HEK293 (cell line): ENCODE measurements at regions not wholly inside any gene's neighbourhood (a gene's known extent, or its start where the extent isn't known, plus 50 kb on each side); places are given as distances from the start of the nearest gene placed in this dataset.

Experiments used
- CTCF ChIA-PET: fragments of 350-600 bp; formaldehyde crosslinking; extraction: SDS; loops from one replicate; lab custom pipeline; 2021; ENCODE audit warnings: antibody characterized with exemption; lab: Yijun Ruan, JAX
- POLR2A ChIA-PET: fragments of 300-600 bp; formaldehyde crosslinking; extraction: SDS; loops from one replicate; lab custom pipeline; 2020; ENCODE audit warnings: antibody characterized with exemption, inconsistent platforms; lab: Yijun Ruan, JAX
- H3K27ac ChIP-seq: fragments of 200-500 bp; sonication (Bioruptor generic); 2 replicates; pipeline ENCODE4 v1.5.1; 2014; ENCODE audit warnings: low read depth, low read length, control low read depth, inconsistent platforms; ENCODE audit errors: extremely low read depth
- H3K36me3 ChIP-seq, 2 experiments: fragments of 200-500 bp in 1 of 2; sonication (Bioruptor generic) in 1 of 2; 1 replicate in 1 of 2; 2 replicates in 1 of 2; pipeline ENCODE4 v1.5.1; 2014 to 2017; ENCODE audit warnings: inconsistent platforms in 2 of 2, low read length in 2 of 2; ENCODE audit not compliant: control insufficient read depth in 2 of 2, insufficient read depth in 1 of 2
- H3K4me1 ChIP-seq: fragments of 200-500 bp; sonication (Bioruptor generic); 2 replicates; pipeline ENCODE4 v1.5.1; 2014; ENCODE audit warnings: mild to moderate bottlenecking, low read length, inconsistent platforms; ENCODE audit not compliant: control insufficient read depth, insufficient read depth
- H3K4me3 ChIP-seq: 2 replicates; pipeline ENCODE4 v1.5.1; 2011; ENCODE audit warnings: low read depth, mild to moderate bottlenecking, control low read depth, low read length, moderate library complexity
- H3K9me3 ChIP-seq: fragments of 200-500 bp; sonication (Bioruptor generic); 2 replicates; pipeline ENCODE4 v1.5.1; 2014; ENCODE audit warnings: low read depth, low read length, inconsistent platforms; ENCODE audit not compliant: control insufficient read depth, insufficient read depth
- CTCF ChIP-seq: fragments of 450-650 bp; formaldehyde crosslinking; IDR thresholded peaks from 2 replicates; pipeline ENCODE4 v1.5.1; 2016; ENCODE audit warnings: missing biosample characterization, missing genetic modification characterization
- ELK4 ChIP-seq: IDR thresholded peaks from 2 replicates; pipeline ENCODE4 v1.6.1; 2011; ENCODE audit warnings: mild to moderate bottlenecking, low read depth, low read length, borderline replicate concordance
- GFI1B ChIP-seq: fragments of 450-650 bp; formaldehyde crosslinking; IDR thresholded peaks from 2 replicates; pipeline ENCODE4 v1.5.1; 2016; ENCODE audit warnings: missing biosample characterization, missing genetic modification characterization
- GLIS1 ChIP-seq: fragments of 450-650 bp; formaldehyde crosslinking; IDR thresholded peaks from 2 replicates; pipeline ENCODE4 v1.5.1; 2016; ENCODE audit warnings: missing biosample characterization, missing genetic modification characterization
- GLIS2 ChIP-seq: fragments of 450-650 bp; formaldehyde crosslinking; IDR thresholded peaks from 2 replicates; pipeline ENCODE4 v1.5.1; 2016; ENCODE audit warnings: missing biosample characterization, missing genetic modification characterization
- KLF7 ChIP-seq: fragments of 450-650 bp; formaldehyde crosslinking; IDR thresholded peaks from 2 replicates; pipeline ENCODE4 v1.5.1; 2016; ENCODE audit warnings: missing biosample characterization, missing genetic modification characterization, borderline replicate concordance
- SALL2 ChIP-seq: fragments of 450-650 bp; formaldehyde crosslinking; IDR thresholded peaks from 2 replicates; pipeline ENCODE4 v1.5.0; 2017; ENCODE audit warnings: missing biosample characterization, mild to moderate bottlenecking, missing genetic modification characterization, borderline replicate concordance
- YY1 ChIP-seq: fragments of 450-650 bp; formaldehyde crosslinking; IDR thresholded peaks from 2 replicates; pipeline ENCODE4 v1.5.1; 2018; ENCODE audit warnings: missing biosample characterization, missing genetic modification characterization
- YY2 ChIP-seq: fragments of 450-650 bp; formaldehyde crosslinking; IDR thresholded peaks from 2 replicates; pipeline ENCODE4 v1.5.1; 2016; ENCODE audit warnings: missing biosample characterization, missing genetic modification characterization
- ZBTB17 ChIP-seq: fragments of 450-650 bp; formaldehyde crosslinking; IDR thresholded peaks from 2 replicates; pipeline ENCODE4 v1.5.1; 2016; ENCODE audit warnings: missing biosample characterization, missing genetic modification characterization
- ZBTB6 ChIP-seq: fragments of 450-650 bp; formaldehyde crosslinking; IDR thresholded peaks from 2 replicates; pipeline ENCODE4 v1.5.1; 2017; ENCODE audit warnings: missing biosample characterization, missing genetic modification characterization
- ZFP41 ChIP-seq: fragments of 450-650 bp; formaldehyde crosslinking; IDR thresholded peaks from 2 replicates; pipeline ENCODE4 v1.5.1; 2016; ENCODE audit warnings: missing biosample characterization, missing genetic modification characterization, borderline replicate concordance
- ZNF132 ChIP-seq: fragments of 450-650 bp; formaldehyde crosslinking; IDR thresholded peaks from 2 replicates; pipeline ENCODE4 v1.5.1; 2017; ENCODE audit warnings: missing biosample characterization, missing genetic modification characterization, borderline replicate concordance
- ZNF302 ChIP-seq: fragments of 450-650 bp; formaldehyde crosslinking; IDR thresholded peaks from 2 replicates; pipeline ENCODE4 v1.5.1; 2016; ENCODE audit warnings: missing biosample characterization, missing genetic modification characterization, low read depth
- ZNF311 ChIP-seq: fragments of 450-650 bp; formaldehyde crosslinking; IDR thresholded peaks from 2 replicates; pipeline ENCODE4 v1.5.1; 2017; ENCODE audit warnings: missing biosample characterization, missing genetic modification characterization, borderline replicate concordance
- ZNF449 ChIP-seq: fragments of 450-650 bp; formaldehyde crosslinking; IDR thresholded peaks from 2 replicates; pipeline ENCODE4 v1.5.1; 2017; ENCODE audit warnings: missing biosample characterization, mild to moderate bottlenecking, missing genetic modification characterization, moderate library complexity
- ZNF514 ChIP-seq: fragments of 450-650 bp; formaldehyde crosslinking; IDR thresholded peaks from 2 replicates; pipeline ENCODE4 v1.5.1; 2016; ENCODE audit warnings: missing biosample characterization, missing genetic modification characterization
- ZNF558 ChIP-seq: fragments of 450-650 bp; formaldehyde crosslinking; IDR thresholded peaks from 2 replicates; pipeline ENCODE4 v1.5.1; 2016; ENCODE audit warnings: missing biosample characterization, missing genetic modification characterization
- ZNF621 ChIP-seq: fragments of 450-650 bp; formaldehyde crosslinking; IDR thresholded peaks from 2 replicates; pipeline ENCODE4 v1.5.1; 2017; ENCODE audit warnings: missing biosample characterization, missing genetic modification characterization
- ZNF624 ChIP-seq: fragments of 450-650 bp; formaldehyde crosslinking; IDR thresholded peaks from 2 replicates; pipeline ENCODE4 v1.5.1; 2017; ENCODE audit warnings: missing biosample characterization, missing genetic modification characterization
- ZNF626 ChIP-seq: fragments of 450-650 bp; sonication (Bioruptor Pico); formaldehyde crosslinking; IDR thresholded peaks from 2 replicates; pipeline ENCODE4 v1.5.1; 2018; ENCODE audit warnings: missing biosample characterization, missing genetic modification characterization, inconsistent platforms
- ZNF660 ChIP-seq: fragments of 450-650 bp; IDR thresholded peaks from 2 replicates; pipeline ENCODE4 v1.5.1; 2018; ENCODE audit warnings: missing biosample characterization, mild to moderate bottlenecking, missing genetic modification characterization
- ZNF677 ChIP-seq: fragments of 450-650 bp; IDR thresholded peaks from 2 replicates; pipeline ENCODE4 v1.5.0; 2018; ENCODE audit warnings: missing biosample characterization, mild to moderate bottlenecking, missing genetic modification characterization, moderate library complexity
- ZNF76 ChIP-seq: fragments of 450-650 bp; formaldehyde crosslinking; IDR thresholded peaks from 2 replicates; pipeline ENCODE4; 2016; ENCODE audit warnings: low read depth, missing biosample characterization, missing genetic modification characterization, borderline replicate concordance
- ZNF768 ChIP-seq: fragments of 450-650 bp; formaldehyde crosslinking; IDR thresholded peaks from 2 replicates; pipeline ENCODE4 v1.5.1; 2018; ENCODE audit warnings: missing biosample characterization, mild to moderate bottlenecking, missing genetic modification characterization
- ZNF792 ChIP-seq: fragments of 450-650 bp; formaldehyde crosslinking; IDR thresholded peaks from 2 replicates; pipeline ENCODE4 v1.5.1; 2016; ENCODE audit warnings: missing biosample characterization, missing genetic modification characterization
- ZNF837 ChIP-seq: fragments of 450-650 bp; formaldehyde crosslinking; IDR thresholded peaks from 2 replicates; pipeline ENCODE4 v1.5.1; 2016; ENCODE audit warnings: missing biosample characterization, missing genetic modification characterization

GRCh38 chr3:150346981-150347863 is 60.9 kb upstream of the TSC22D2 start:
- ChIA-PET POLR2A (interaction anchor here (0.6 to 2.0 kb wide), 2 partner anchors 63 to 691 kb away, joined by 4 to 5 read pairs; no protein-coding TSS in a partner anchor), CTCF (interaction anchor here (0.6 to 1.0 kb wide), 2 partner anchors 93 to 346 kb away, joined by 3 read pairs; no protein-coding TSS in a partner anchor)
- no peaks in the 10 kb centered on the region for H3K36me3 ChIP-seq
- no peak overlapping the region for H3K27ac ChIP-seq
- H3K4me3 ChIP-seq = no peak overlapping the region
- no peaks in the 10 kb centered on the region for H3K4me1 ChIP-seq
- H3K9me3 ChIP-seq = no peaks in the 10 kb centered on the region
- no peak for TF ChIP-seq CTCF (tag by site-specific recombination)
- TF ChIP-seq ZNF514 (tag by site-specific recombination) = no peak
- TF ChIP-seq ZNF624 (tag by site-specific recombination) = no peak
- TF ChIP-seq KLF7 (tag by site-specific recombination) = no peak
- TF ChIP-seq ZNF660 (tag by site-specific recombination) = no peak
- TF ChIP-seq ZBTB6 (tag by site-specific recombination) = no peak
- TF ChIP-seq ZNF302 = no peak
- TF ChIP-seq ZBTB17 (tag by site-specific recombination) = no peak
- no peak for TF ChIP-seq ZNF449
- no peak for TF ChIP-seq ZNF621
- TF ChIP-seq GLIS2 (tag by site-specific recombination) = no peak
- no peak for TF ChIP-seq GLIS1 (tag by site-specific recombination)
- no peak for TF ChIP-seq ZNF768 (tag by site-specific recombination)
- no peak for TF ChIP-seq YY1 (tag by site-specific recombination)
- no peak for TF ChIP-seq ZNF626 (tag by site-specific recombination)
- TF ChIP-seq ZNF132 = no peak

GRCh38 chr3:150346266-150346665 is 61.8 kb upstream of the TSC22D2 start:
- H3K4me1 ChIP-seq = no peaks in the 10 kb centered on the region
- H3K4me3 ChIP-seq = no peak overlapping the region
- TF ChIP-seq KLF7 (tag by site-specific recombination) (no peak), ELK4 (no peak), ZFP41 (tag by site-specific recombination) (no peak), ZNF311 (tag by site-specific recombination) (no peak), GFI1B (tag by site-specific recombination) (no peak), ZNF837 (no peak), ZNF792 (no peak), ZNF558 (no peak), SALL2 (tag by site-specific recombination) (no peak), ZNF677 (no peak), ZNF76 (tag by site-specific recombination) (no peak), YY2 (tag by site-specific recombination) (no peak)
- H3K27ac ChIP-seq = no peak overlapping the region
- H3K36me3 ChIP-seq = no peaks in the 10 kb centered on the region
- H3K9me3 ChIP-seq = no peaks in the 10 kb centered on the region
- ChIA-PET POLR2A (interaction anchor here (2.0 kb wide), 1 partner anchor 64 kb away, joined by 5 read pairs; no protein-coding TSS in a partner anchor), CTCF (interaction anchor here (0.6 kb wide), 1 partner anchor 42 kb away, joined by 5 read pairs; no protein-coding TSS in a partner anchor)
